Stimulated activated CD4-positive, alpha-beta T cell treated with anti-CD3 and anti-CD28 coated beads, Interleukin-15, amount 100 ng/mL, for 48 hours (primary cell): ENCODE measurements at regions not wholly inside any gene's neighbourhood (a gene's known extent, or its start where the extent isn't known, plus 50 kb on each side); places are given as distances from the start of the nearest gene placed in this dataset.
"Not testable (repeated sequence)": the region's sequence is repeated elsewhere in the genome, so short reads cannot be mapped to it uniquely, and the experiment has no call there.

Source experiments
- DNase-seq, 2 donors: peaks; one replicate each; pipeline ENCODE4 v3.0.0-alpha.2; 2020; ENCODE audit warnings: low read depth in 2 of 2

DNA sequence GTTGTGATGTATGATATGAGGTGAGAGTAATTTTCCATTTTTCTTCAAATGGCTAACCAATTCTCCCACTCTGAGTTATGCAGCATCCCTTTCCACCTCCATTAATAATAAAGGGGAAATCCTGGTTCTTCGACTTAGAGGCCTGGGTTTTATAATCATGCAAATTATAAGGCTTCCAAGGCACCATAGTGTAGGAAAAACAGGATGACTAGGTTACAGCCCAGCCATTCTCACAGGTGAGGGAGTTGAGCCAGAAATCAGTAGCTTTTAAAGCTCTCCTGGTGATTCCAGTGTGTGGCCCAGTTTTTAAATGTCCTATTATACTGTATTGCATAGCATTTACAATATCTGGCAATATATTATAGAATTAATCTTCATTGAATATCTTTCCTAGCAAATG is 203.1 kb downstream of the ARHGEF9 start:
- no peak for DNase-seq

DNA sequence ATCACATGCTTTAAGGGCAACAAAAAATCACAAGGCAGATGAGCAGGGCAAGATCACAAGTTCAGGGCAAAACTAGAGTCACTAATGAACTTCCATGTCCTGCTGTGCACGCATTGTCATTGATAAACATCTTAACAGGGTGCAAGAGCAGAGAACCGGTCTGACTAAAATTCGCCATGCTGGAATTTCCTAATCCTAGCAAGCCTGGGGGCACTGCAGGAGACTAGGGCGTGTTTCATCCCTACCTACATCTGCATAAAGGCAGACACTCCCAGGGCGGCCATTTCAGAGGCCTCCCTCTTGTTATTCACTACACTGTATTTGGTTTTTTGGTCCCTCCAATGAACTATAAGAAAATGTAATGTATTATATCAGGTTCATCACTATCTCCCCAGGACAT is 203.6 kb downstream of the ARHGEF9 start:
- DNase-seq = no peak

DNA sequence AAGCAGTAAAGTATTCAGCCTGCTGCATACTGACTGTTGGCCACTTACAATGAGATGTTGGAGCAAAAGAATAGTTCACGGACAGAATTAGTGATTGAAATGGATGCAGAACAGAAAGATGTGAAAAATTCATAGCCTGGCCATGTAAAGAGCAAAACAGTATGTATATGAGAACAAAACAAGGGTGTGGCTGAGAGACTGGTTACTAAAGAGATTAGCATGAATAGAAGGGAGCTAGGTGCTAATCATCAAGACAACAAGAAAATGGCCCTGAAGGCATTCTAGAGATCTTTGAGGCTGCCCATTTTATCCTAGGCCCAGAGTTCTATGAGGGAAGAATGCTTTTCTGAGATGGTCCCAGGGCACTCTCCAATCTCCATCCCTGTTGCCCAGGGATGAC is 208.5 kb downstream of the ARHGEF9 start:
- no peak for DNase-seq

DNA sequence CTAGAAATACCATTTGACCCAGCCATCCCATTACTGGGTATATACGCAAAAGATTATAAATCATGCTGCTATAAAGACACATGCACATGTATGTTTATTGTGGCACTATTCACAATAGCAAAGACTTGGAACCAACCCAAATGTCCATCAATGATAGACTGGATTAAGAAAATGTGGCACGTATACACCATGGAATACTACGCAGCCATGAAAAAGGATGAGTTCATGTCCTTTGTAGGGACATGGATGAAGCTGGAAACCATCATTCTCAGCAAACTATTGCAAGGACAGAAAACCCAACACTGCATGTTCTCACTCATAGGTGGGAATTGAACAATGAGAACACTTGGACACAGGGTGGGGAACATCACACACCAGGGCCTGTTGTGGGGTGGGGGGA is 209.3 kb downstream of the ARHGEF9 start:
- DNase-seq = not testable (repeated sequence)

DNA sequence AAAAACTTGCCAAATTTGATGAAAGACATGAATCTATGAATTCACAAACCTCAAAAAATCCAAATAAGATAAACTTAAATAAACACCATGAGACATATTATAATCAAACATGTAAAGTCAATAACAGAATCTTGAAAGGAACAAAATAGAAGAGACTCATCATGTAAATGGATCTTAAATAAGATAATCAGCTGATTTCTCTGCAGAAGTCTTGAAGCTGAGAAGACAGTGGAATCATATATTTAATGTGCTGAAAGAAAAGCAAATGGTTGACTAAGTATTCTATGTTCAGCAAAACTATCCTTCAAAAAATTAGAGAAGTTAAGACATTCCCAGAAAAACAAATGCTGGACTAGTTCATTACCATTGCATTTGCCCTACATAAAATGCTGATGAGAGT is 215.7 kb upstream of the SPIN4 start:
- DNase-seq = no peak

DNA sequence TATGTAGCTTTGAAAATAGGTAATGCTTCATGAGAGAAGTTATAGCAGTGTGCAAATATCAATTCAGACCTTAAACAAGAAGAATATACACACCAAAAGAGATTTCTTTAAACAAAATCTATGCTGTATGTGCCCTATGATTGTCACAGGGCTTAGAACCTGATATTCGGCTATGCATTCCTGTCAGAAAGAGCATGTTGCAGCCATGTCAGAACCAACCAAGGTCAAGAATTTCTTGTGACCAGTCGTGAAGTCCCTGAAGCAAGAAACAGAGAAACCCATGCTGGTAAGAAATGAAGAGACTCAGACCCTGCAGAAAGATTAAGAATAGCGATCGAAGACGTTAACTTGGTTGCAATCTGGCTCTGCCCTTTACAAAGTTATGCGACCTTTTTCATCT is 210.3 kb upstream of the SPIN4 start:
- no peak for DNase-seq

DNA sequence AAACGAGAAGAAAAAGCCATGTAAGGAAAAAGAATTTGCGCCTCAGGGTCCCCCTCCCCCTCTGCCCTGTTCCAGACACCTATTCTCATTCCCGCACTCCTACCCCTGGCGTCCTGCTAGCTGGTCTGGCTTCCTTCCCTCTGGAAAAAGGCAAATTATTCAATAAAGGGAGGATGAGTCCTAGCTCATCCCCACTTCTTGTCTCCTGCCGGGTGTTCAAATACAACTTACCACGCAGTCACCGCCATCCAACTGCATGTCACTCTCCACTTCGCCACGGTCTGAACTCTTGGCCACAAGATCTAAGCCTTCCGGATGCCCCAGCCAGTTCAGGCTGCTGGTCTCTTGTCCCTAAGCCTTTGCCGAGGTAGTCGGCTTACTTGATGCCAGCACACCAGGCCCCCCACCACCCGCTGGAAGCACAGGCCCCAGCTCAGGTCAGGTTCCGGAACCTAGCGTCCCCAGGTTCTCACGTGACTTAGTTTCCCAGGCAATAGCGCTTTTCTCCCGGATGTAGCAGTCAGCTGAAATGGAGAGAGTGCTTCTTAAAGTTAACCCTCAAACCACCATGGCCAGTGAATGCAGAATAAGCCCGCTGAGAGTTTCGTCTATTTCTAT is 209.6 kb upstream of the SPIN4 start:
- DNase-seq = peak; percentile 35 to 41

DNA sequence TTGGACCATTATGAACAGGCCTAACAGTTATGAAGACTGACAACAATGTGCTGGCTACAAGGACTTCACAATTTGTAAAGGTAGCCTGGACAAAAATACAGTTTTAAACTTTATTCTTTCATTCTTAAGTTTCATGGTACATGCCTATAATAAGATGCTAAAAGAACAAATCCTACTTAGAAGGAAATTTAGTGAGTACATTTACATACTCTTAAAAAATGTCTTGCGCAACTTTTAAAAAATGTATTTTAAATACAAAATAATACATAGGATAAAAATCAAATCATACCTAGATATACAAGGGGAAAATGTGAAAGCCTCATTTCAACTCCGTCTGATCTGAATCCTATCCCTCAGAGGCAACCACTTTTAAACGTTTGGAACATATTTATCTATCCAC is 200.7 kb upstream of the SPIN4 start:
- no peak for DNase-seq

DNA sequence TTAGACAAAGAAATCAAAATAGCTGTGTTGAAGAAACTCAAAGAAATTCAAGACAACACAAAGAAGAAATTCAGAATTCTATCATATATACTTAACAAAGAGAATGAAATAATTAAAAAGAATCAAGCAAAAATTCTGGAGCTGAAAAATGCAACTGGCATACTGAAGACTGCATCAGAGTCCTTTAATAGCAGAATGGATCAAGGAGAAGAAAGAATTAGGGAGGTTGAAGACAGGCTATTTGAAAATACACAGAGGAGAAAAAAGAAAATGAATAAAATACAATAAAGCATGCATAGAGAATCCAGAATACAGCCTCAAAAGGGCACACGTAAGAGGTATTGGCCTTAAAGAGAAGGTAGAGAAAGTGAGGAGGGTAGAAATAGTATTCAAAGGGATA is 179.5 kb upstream of the SPIN4 start:
- no peak for DNase-seq

DNA sequence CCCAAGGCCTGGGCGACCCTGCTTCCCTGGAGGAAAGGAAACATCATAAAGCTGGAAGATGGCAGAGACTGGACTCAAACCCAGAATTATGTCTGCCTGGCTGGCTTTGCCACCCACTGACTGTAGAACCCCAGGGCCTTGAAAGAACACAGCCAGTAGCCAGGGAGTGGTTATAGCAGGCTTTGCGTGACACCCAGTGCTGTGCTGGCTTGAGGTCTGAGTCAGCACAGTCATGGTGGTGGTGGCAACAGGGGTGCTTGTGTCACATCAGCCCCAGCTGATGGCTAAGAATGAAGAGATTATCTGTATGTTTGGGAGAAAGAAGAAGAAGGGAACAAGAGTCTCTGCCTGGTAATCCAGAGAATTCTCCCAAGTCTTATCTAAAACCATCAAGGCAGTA is 178.8 kb upstream of the SPIN4 start:
- no peak for DNase-seq

DNA sequence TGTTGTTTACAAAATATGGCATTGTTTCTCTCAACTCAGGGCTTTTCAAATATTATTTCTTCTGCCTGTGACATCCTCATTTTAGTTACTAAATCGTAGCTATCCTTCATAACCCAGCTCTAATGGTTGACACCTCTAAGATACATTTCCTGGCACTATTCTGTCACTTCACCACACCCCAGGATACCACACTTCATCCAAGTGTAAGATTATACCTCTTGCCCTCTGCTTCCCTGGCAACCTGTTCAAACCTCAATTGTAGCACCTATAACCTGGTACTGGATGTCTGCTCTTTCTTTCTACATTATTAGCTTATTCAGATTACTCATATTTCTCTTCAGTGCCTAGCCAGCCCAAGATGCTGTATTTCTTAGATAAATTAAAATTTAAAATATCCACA is 175.7 kb upstream of the SPIN4 start:
- DNase-seq = no peak

DNA sequence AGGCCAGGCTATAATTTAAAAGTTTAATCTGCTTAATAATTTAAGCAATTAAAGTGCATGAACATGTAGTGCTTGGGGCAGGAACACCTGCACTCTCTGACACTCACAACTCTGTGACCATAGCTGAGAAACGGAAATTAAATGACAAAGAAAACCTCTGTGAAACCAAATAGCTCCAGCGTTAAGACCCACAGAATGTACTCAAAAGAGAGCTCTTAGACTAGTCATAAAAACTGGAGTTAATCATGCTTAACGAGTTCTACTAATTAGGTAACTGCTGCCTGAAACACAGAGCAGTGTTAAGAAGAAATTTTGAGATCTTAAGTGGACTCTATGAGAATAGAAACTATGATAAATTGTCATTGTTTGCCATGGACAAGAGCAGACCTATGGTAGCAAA is 174.4 kb upstream of the SPIN4 start:
- no peak for DNase-seq

DNA sequence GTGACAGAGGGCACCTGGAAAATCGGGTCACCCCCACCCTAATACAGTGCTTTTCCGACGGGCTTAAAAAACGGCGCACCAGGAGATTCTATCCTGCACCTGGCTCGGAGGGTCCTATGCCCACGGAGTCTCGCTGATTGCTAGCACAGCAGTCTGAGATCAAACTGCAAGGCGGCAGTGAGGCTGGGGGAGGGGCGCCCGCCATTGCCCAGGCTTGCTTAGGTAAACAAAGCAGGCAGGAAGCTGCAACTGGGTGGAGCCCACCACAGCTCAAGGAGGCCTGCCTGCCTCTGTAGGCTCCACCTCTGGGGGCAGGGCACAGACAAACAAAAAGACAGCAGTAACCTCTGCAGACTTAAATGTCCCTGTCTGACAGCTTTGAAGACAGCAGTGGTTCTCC is 168.2 kb upstream of the SPIN4 start:
- not testable (repeated sequence) for DNase-seq

DNA sequence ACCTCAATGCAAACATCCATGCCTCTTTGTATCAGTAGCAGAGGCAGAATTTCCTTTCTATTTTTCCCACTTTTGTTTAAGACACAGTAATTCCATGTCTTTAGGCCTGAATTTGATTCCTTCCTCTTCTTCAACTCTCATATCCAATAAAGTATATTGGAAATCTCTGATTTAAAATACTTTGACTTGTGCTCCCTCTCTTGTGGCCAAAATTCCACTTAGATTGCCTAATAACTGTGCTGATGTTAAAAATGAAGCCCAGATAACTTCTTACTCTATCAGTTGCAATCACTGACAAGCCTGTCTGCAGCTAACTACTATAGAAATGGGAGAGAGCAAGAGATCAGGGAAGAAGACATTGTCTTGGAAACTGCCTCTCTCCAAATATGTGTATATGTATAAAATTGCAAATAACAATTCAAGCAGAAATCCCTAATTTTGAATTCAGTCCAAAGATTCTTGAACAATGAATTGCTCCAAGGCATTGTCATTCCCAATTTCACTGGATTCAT is 163.5 kb upstream of the SPIN4 start:
- DNase-seq = no peak

DNA sequence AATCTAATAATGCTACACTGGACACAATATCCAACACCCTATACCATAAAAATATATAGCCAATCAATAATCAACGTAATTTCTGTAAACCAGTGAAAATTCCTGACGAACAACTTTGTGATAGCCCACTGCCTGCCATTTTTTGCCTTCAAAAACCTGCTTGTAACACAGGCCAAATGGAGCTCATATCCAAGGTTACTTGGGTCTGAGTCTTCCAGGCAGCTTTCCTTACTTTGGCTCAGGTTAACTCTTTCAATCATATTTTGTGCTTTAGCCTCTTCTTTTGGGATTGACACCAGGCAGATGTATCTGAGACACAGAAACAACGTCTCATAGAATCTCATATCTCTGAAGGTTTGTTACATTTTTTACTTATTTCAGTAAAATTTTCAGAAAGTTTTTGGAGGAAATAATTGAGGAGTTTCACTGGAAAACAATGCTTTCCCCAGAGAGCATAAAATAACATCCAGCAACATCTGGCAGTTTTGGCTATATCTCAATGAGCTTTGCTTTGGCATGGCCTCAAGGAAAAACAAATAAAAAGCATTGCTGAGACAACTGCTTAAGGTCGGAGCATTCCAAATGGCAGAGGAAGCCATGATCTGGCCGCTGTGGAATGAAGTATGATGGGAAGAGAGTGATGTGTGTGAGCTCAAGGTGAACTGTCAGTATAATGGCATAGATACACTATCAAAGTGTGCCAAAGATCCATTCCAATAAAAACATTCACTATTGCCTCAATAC is 162.9 kb upstream of the SPIN4 start:
- DNase-seq = no peak

DNA sequence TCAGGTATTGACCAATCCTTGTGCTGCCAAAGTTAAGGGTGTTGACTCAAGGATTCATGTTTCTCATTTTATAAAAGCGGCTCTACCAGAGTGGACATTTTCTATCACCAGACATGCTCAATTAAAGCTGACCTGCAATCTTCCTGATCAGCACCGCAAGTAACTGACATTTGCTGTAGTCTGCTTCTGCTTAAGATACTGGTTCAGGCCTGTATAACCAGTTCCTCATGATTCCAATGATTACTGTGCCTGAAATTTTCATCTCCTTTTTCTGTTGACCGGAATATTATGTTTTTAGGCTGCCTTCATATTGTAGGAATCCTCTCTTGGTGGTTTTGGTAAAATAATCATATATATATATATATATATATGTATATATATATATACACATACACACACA is 160.2 kb upstream of the SPIN4 start:
- DNase-seq = no peak

DNA sequence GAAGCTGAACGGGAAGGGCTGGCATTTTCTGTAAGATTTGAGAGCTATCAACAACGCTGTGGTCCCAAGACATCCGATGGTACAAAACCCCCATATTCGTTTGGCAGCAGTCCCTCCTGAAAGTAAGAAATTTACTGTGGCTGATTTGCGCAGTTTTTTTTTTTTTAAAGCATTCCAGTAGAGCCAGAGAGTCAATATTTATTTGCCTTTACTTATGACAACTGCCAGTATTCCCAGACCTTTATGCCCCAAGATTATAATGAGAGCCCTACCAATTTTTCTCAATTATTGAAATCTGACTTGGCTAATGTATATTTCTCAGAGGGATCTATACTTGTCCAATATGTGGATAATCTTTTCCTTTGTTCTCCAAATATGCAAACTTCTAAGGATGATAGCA is 157.5 kb upstream of the SPIN4 start:
- DNase-seq = no peak

DNA sequence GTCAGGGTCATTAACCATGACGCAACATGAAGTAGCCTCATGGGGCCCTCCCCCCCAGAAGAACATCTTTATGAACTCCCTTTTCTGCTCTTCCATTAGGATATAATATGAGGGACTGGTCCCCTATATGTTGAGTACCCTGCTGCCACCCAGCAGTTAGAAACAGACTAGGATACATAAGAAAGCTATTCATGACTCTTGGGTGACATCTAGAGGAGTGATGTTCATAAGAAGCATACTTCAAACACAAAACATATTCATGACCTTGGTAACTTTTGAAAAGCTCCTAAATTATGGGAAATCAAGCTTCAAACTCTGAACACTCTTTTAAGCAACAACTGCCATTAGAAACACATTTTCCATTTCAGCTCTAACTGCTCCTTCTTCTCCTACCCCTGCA is 155.2 kb upstream of the SPIN4 start:
- no peak for DNase-seq

DNA sequence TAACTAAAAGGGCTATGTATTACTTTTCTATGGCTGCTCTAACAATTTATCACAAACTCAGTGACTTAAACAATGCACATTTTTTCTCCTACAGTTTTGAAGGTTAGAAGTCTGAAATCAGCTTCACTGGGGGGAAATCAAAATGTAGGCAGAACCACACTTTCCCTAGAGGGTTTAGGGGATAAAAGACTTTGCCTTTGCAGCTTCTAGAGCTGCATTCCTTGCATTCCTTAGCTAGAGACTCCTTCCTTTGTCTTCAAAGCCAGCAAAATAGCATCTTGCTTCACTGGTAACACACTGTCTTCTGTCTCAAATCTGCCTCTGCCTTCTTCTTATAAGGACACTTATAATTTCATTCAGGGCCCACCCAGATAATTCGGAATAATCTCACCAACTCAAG is 152.4 kb upstream of the SPIN4 start:
- DNase-seq = no peak

DNA sequence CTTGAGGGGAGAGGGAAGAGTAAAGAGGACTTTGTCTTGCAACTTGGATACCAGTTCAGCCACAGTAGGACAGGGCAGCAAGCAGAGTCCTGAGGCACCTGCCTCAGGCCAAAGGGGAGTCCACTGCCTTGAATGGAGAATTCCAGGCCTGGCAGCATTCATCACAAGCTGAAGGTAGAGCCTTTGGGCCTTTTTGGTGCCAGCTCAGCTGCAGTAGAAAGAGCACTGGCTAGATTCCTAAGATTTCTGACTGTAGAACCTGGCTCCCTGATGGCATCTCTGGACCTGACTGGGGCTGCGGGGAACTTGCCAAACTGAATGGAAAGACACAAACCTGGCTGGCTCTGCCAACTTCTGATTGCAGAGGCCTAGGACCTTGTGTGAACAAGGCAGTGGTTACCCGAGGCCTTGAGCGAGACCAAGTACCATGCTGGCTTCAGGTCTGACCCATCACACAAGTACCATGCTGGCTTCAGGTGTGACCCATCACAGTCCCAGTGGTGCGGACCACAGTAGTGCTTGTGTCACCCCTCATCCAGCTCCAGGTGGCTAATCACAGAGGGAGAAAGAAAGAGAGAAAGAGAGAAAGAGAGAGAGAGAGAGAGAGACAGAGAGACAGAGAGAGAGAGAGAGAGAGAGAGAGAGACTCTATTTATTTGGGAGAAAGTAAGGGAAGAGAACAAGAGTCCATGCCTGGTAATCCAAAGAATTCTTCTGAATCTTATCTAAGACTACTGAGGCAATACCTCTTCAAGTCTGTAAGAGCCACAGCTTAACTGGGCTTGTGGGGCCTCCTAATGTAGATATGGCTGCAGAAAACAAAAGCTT is 137.6 kb upstream of the SPIN4 start:
- no peak for DNase-seq

DNA sequence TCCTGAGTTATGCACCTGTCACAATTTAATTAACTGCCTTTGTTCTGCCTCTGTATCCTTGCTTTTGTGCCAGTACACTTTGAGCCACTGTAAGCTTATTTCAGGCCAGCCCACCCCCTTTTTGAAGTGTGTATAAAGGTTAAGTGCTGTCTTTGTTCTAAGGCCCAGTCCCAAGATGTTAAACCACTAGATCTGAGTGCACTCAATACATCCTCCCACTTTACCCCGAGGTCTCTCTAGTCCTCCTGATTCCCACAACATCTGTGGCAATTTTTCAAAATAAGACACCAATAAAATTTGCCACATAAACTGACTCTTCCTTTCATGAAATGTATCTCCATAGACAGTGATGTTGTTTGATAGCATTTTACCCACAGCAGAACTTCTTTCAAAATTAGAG is 124.1 kb upstream of the SPIN4 start:
- no peak for DNase-seq

DNA sequence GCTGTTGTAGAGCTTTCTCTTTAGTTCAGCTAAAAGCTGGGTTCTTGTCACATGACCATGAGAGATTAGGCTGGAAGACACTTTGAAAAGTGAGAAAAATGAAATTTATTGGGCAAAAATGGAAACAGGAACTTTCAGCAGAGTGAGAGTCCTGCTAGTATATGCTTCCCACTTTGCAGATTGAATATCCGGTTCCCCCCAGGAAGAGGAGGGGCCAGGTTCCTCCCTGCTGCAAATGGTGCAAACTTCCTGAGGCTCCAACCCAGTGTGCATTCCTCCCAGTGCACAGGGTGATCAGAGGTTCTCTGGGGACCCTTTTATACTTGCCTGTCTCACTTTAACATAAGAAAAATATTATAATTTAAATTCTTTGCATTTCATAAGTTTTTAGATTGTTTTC is 119.9 kb upstream of the SPIN4 start:
- no peak for DNase-seq

DNA sequence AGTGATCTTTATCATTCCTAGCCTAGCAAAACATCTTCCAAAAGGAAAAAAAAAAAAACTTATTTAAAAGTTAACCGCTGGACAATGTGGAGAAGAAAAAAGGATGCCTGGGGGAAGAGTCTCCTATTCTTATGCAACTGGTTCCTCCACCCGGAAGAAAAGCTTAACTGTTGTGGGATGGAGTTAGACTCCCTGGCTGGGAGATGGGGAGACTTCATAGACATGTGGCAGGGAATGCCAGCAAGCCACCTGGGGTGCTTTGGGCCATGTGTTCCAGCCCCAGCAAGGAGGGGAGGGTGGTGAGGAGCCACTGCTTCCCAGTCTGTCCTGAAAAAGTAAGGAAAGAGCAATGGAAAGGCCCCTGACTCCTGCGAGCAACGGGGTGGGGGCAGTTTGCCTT is 119.4 kb upstream of the SPIN4 start:
- no peak for DNase-seq
